Tibial artery (tissue), 4 donors: ENCODE measurements at regions not wholly inside any gene's neighbourhood (a gene's known extent, or its start where the extent isn't known, plus 50 kb on each side); places are given as distances from the start of the nearest gene placed in this dataset.
A peak's percentile ranks its signal among the peaks of the same experiment; 100 is the strongest.

ENCODE experiments used
- DNase-seq, 2 donors: peaks; one replicate each; pipeline ENCODE4 v3.0.0-alpha.2; 2019
- H3K27ac ChIP-seq, 2 donors: fragments of 200-600 bp; sonication (generic) in 1 of 2; 1 replicate in 1 of 2; 2 replicates in 1 of 2; pipeline ENCODE4 v1.5.1; 2018 to 2019; ENCODE audit warnings: mild to moderate bottlenecking in 1 of 2
- H3K27me3 ChIP-seq, 2 donors: fragments of 200-600 bp; sonication (generic) in 1 of 2; one replicate each; pipeline versions ENCODE4 v1.5.1 to v1.6.0; 2016 to 2019
- H3K36me3 ChIP-seq, 3 donors: fragments of 200-600 bp; sonication (generic) in 2 of 3; one replicate each; pipeline ENCODE4 v1.5.1; 2016 to 2019; ENCODE audit warnings: mild to moderate bottlenecking in 2 of 3
- H3K4me1 ChIP-seq, 4 donors: fragments of 200-600 bp; sonication (generic) in 2 of 4; 1 replicate in 3 of 4; 2 replicates in 1 of 4; pipeline ENCODE4 v1.5.1; 2016 to 2019
- H3K4me3 ChIP-seq, 2 donors: fragments of 200-600 bp; sonication (generic) in 1 of 2; 1 replicate in 1 of 2; 2 replicates in 1 of 2; pipeline ENCODE4 v1.5.1; 2018 to 2019; ENCODE audit warnings: mild to moderate bottlenecking in 2 of 2
- H3K9me3 ChIP-seq, 3 donors: fragments of 200-600 bp; sonication (generic) in 1 of 3; one replicate each; pipeline ENCODE4 v1.5.1; 2016 to 2019
- CTCF ChIP-seq, 2 experiments: fragments of 200-600 bp in 1 of 2; fragments of 450-650 bp in 1 of 2; IDR thresholded peaks; one replicate each; pipeline ENCODE4 v1.5.1; 2017 to 2019; ENCODE audit warnings: antibody characterized with exemption in 2 of 2, mild to moderate bottlenecking in 1 of 2, moderate library complexity in 1 of 2
- intact Hi-C: fragments of 100-400 bp; cut with DNase I; formaldehyde crosslinking; loops from one replicate; pipeline ENCODE4 v1.15.0; 2023; ENCODE audit warnings: low total_unique reads

- no peak overlapping the region for H3K27ac ChIP-seq
- intact Hi-C loops = no loop called here
- H3K4me3 ChIP-seq = no peak overlapping the region
- peaks cover 0 to 25% of the 10 kb centered on the region in 2 donors for H3K27me3 ChIP-seq
- no peaks in the 10 kb centered on the region for H3K4me1 ChIP-seq
- TF ChIP-seq CTCF (IDR thresholded peaks at IDR 0.05) = no peak
- no peaks in the 10 kb centered on the region for H3K36me3 ChIP-seq
- H3K9me3 ChIP-seq = no peaks in the 10 kb centered on the region
- DNase-seq = peak in 1 of 2 donors; percentile 47
Measured at GRCh38 chr9:134494905-134495304, 146.7 kb upstream of the COL5A1 start.

- peaks cover 0 to 29% of the 10 kb centered on the region in 2 donors for H3K27me3 ChIP-seq
Measured at GRCh38 chr9:134495881-134496412, 145.7 kb upstream of the COL5A1 start.

DNA sequence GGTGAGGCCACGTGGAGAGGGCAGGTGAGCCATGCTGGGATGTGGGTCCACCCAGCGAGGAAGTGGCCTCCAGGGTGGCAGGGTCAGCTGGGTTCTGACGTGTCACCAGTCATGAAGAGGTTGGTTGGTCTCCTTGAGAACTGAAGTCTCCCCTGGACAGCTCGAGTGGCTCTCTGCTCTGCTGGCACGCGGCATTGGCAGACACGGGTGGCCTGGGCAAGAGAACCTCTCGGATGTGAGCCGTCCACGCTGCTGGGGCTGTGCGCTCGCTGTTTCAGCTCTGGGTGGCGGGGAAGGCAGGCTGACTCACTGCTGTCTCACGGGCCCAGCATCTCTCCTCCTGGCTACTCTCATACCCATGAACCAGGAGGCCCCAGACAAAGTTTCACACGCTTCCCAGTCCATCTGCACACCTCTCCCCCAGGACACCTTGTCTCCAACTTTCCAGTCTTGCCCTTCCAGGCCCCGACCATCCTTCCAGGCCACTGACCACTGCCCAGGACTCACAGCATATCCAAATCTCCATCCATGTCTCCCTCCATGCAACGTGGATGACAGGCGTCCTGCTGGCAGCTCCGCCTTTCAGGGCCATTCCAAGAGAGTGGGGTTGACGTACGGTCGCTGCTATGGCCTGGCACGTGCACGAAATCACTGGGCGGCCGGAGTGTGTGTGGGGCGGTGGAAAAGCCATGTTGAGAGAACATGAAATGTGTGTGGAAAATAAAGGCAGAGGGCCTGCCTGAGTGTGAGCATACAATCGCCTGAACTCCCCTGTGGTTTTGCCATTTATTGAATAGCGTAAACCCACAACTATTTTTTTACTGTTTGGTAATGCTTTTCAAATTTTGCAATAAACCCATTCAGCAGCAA, 145.0 kb upstream of the COL5A1 start:
- H3K4me1 ChIP-seq = no peaks in the 10 kb centered on the region
- no peak for TF ChIP-seq CTCF (IDR thresholded peaks at IDR 0.05)
- H3K36me3 ChIP-seq = no peaks in the 10 kb centered on the region
- H3K27ac ChIP-seq = no peak overlapping the region
- H3K27me3 ChIP-seq = peaks cover 0 to 36% of the 10 kb centered on the region in 2 donors
- intact Hi-C loops = no loop called here
- H3K9me3 ChIP-seq = no peaks in the 10 kb centered on the region
- H3K4me3 ChIP-seq = no peak overlapping the region
- peak in 1 of 2 donors; percentile 58 for DNase-seq

More at GRCh38 chr9:134495881-134496412, 145.7 kb upstream of the COL5A1 start:
- no peak for TF ChIP-seq CTCF (IDR thresholded peaks at IDR 0.05)
- intact Hi-C loops = no loop called here
- H3K36me3 ChIP-seq = no peaks in the 10 kb centered on the region
- no peak overlapping the region for H3K27ac ChIP-seq
- H3K4me3 ChIP-seq = no peak overlapping the region
- no peaks in the 10 kb centered on the region for H3K9me3 ChIP-seq
- DNase-seq = peak in 1 of 2 donors; percentile 47
- H3K4me1 ChIP-seq = no peaks in the 10 kb centered on the region

DNA sequence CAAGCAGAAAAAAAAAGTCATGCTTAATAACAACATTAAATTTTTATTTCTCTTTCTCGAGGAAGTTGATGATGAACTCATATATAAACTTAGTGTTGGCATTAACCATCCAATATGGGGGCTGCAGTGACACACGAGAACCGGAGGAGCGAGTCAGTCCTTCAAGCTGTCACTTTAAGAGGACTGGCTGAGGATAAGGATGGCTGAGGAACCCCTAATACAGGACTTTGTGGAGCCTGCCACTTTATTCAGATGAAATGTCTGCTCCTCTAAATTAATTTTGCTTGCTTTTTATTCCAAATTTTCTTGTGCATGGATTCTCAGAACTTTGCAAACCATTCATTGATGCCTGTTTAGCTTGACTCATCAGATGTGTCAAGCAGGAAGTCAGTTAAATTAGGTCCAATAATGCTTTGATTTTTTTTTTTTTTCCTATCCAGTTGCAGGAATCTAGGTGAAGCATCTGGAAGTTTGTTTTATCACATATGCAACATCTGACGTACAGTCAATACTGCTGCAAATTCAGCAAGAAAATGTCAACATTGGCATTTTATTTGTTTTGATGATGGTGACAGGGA, 144.2 kb upstream of the COL5A1 start:
- Histone ChIP-seq H3K27me3 (peaks cover 0 to 44% of the 10 kb centered on the region in 2 donors), H3K9me3 (no peaks in the 10 kb centered on the region), H3K4me1 (no peaks in the 10 kb centered on the region), H3K36me3 (no peaks in the 10 kb centered on the region), H3K27ac (no peak overlapping the region), H3K4me3 (no peak overlapping the region)
- DNase-seq = peak in 1 of 2 donors; percentile 1
- intact Hi-C loops = no loop called here
- TF ChIP-seq CTCF (IDR thresholded peaks at IDR 0.05) = no peak

GRCh38 chr9:134498814-134499166, 142.8 kb upstream of the COL5A1 start:
- Histone ChIP-seq H3K36me3 (no peaks in the 10 kb centered on the region), H3K27ac (no peak overlapping the region), H3K9me3 (no peaks in the 10 kb centered on the region), H3K4me1 (no peaks in the 10 kb centered on the region), H3K4me3 (no peak overlapping the region), H3K27me3 (peaks cover 0 to 48% of the 10 kb centered on the region in 2 donors)
- intact Hi-C loops = no loop called here
- TF ChIP-seq CTCF (IDR thresholded peaks at IDR 0.05) = no peak
- DNase-seq = no peak
